ENCODE measurements at regions not wholly inside any gene's neighbourhood (a gene's known extent, or its start where the extent isn't known, plus 50 kb on each side); places are given as distances from the start of the nearest gene placed in this dataset.

DNA sequence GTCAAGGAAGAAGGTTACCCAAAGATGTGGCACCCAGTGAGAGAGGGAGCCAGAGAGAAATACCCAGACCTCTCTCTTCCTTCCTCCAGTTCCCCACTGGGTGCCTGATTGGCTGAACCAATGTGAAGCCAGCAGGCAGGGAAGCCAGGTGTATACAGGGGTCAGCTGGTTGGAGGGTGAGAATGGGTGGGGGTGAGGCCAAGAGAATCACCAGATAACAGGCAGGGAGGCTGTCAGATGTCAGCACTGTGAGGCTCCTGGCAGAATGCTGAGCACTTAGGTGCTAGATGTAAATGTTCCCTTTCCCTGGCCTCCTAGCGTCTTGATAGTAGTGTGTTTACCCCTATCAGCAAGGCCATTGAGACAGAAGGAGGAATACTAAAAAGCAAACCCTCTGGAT is 104.0 kb upstream of the MGAT5 start:
- no TSS peak for BruUV-seq (replicated peaks)
- CTCF ChIA-PET = interaction anchor here (1.0 to 1.6 kb wide), 3 partner anchors 22 to 133 kb away, joined by 3 to 6 read pairs (median 3); no protein-coding TSS in a partner anchor
- Histone ChIP-seq H3K9me3 (replicated peaks; ENCODE audit: control insufficient read depth, insufficient read depth, low read length) (no peaks in the 10 kb centered on the region), H3K27ac (ENCODE audit: control insufficient read depth, insufficient read depth) (peak overlapping the region; percentile 9), H3K79me2 (ENCODE audit: control insufficient read depth, insufficient read depth, low read length) (peaks cover 72% of the 10 kb centered on the region), H3K4me3 (no peak overlapping the region), H4K20me1 (ENCODE audit: control insufficient read depth, insufficient read depth) (peaks cover 5% of the 10 kb centered on the region; the same call in 1 of the 2 replicates), H3K36me3 (ENCODE audit: control insufficient read depth in 2 of 2, insufficient read depth in 2 of 2, low read length in 1 of 2) (peaks cover 0 to 3% of the 10 kb centered on the region in 2 experiments; a peak in 2 of 4 replicates), H3K4me1 (ENCODE audit: control insufficient read depth, insufficient read depth, low read length) (peaks cover 48% of the 10 kb centered on the region), H3K4me2 (ENCODE audit: control insufficient read depth, insufficient read depth) (no peak overlapping the region), H3K9ac (ENCODE audit: control insufficient read depth, insufficient read depth, low read length) (no peak overlapping the region), H2AFZ (ENCODE audit: control insufficient read depth, low read depth, low read length) (no peak overlapping the region), H3K27me3 (replicated peaks in 1 of 2; ENCODE audit: control insufficient read depth in 2 of 2, insufficient read depth in 2 of 2, low read length in 1 of 2) (no peaks in the 10 kb centered on the region)
- 100% methylated on average over 1 of the region's 1 CpG for WGBS (ENCODE audit: insufficient coverage, insufficient replicate concordance, low lambda C conversion rate, missing lambda C conversion rate)
- TF ChIP-seq NR2C1 (IDR thresholded peaks at IDR 0.05) (no peak), SREBF2 (IDR thresholded peaks at IDR 0.05; ENCODE audit: low read length) (no peak), NBN (IDR thresholded peaks at IDR 0.05) (no peak), BMI1 (IDR thresholded peaks at IDR 0.05; ENCODE audit: borderline replicate concordance) (no peak), HDAC6 (IDR thresholded peaks at IDR 0.05; ENCODE audit: unreplicated experiment) (no peak), ZNF274 (IDR thresholded peaks at IDR 0.05; ENCODE audit: insufficient read depth, insufficient read length) (no peak), MTA2 (IDR thresholded peaks at IDR 0.05; ENCODE audit: low read depth) (no peak), EGR1 (IDR thresholded peaks at IDR 0.05; ENCODE audit: borderline replicate concordance in 1 of 2, low read depth in 2 of 2, low read length in 2 of 2) (no peak), TARDBP (IDR thresholded peaks at IDR 0.05; ENCODE audit: borderline replicate concordance) (no peak), RELB (IDR thresholded peaks at IDR 0.05; ENCODE audit: low read depth) (no peak)
- TF ChIP-seq, protein P1, sequence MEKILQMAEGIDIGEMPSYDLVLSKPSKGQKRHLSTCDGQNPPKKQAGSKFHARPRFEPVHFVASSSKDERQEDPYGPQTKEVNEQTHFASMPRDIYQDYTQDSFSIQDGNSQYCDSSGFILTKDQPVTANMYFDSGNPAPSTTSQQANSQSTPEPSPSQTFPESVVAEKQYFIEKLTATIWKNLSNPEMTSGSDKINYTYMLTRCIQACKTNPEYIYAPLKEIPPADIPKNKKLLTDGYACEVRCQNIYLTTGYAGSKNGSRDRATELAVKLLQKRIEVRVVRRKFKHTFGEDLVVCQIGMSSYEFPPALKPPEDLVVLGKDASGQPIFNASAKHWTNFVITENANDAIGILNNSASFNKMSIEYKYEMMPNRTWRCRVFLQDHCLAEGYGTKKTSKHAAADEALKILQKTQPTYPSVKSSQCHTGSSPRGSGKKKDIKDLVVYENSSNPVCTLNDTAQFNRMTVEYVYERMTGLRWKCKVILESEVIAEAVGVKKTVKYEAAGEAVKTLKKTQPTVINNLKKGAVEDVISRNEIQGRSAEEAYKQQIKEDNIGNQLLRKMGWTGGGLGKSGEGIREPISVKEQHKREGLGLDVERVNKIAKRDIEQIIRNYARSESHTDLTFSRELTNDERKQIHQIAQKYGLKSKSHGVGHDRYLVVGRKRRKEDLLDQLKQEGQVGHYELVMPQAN (conservative IDR thresholded peaks at IDR 0.05) = no peak
- TF ChIP-seq, protein P2, sequence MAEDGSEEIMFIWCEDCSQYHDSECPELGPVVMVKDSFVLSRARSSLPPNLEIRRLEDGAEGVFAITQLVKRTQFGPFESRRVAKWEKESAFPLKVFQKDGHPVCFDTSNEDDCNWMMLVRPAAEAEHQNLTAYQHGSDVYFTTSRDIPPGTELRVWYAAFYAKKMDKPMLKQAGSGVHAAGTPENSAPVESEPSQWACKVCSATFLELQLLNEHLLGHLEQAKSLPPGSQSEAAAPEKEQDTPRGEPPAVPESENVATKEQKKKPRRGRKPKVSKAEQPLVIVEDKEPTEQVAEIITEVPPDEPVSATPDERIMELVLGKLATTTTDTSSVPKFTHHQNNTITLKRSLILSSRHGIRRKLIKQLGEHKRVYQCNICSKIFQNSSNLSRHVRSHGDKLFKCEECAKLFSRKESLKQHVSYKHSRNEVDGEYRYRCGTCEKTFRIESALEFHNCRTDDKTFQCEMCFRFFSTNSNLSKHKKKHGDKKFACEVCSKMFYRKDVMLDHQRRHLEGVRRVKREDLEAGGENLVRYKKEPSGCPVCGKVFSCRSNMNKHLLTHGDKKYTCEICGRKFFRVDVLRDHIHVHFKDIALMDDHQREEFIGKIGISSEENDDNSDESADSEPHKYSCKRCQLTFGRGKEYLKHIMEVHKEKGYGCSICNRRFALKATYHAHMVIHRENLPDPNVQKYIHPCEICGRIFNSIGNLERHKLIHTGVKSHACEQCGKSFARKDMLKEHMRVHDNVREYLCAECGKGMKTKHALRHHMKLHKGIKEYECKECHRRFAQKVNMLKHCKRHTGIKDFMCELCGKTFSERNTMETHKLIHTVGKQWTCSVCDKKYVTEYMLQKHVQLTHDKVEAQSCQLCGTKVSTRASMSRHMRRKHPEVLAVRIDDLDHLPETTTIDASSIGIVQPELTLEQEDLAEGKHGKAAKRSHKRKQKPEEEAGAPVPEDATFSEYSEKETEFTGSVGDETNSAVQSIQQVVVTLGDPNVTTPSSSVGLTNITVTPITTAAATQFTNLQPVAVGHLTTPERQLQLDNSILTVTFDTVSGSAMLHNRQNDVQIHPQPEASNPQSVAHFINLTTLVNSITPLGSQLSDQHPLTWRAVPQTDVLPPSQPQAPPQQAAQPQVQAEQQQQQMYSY (CRISPR knock-in tag; IDR thresholded peaks at IDR 0.05) = no peak
- in situ Hi-C loops (cut with MboI) (no loop called here), intact Hi-C loops (cut with micrococcal nuclease; ENCODE audit: unreplicated experiment) (no loop called here)
- DNase-seq (ENCODE audit: low read depth, low spot score) (no peak), ATAC-seq (no peak; the same call in 2 of the 3 replicates), FAIRE-seq (no peak)
- SMC1A ChIA-PET (ENCODE audit: uncharacterized antibody, unreplicated experiment) = interaction anchor here (0.9 to 1.6 kb wide), 5 partner anchors 21 to 56 kb away, joined by 3 to 5 read pairs (median 4); no protein-coding TSS in a partner anchor
- POLR2A ChIA-PET = interaction anchor here (1.0 kb wide), 1 partner anchor 25 kb away, joined by 4 read pairs; no protein-coding TSS in a partner anchor
- RAD21 ChIA-PET (ENCODE audit: unreplicated experiment) = no interaction called here

All from GM12878 (cell line).